NCI-H2107 treated with DMSO at 0.1 percent for 48 hours (cell line): ENCODE measurements at regions not wholly inside any gene's neighbourhood (a gene's known extent, or its start where the extent isn't known, plus 50 kb on each side); places are given as distances from the start of the nearest gene placed in this dataset.

Experiments used
- DNase-seq: peaks from one replicate; lab custom pipeline; 2025; ENCODE audit not compliant: unreplicated experiment; lab: John Stamatoyannopoulos, UW

DNA sequence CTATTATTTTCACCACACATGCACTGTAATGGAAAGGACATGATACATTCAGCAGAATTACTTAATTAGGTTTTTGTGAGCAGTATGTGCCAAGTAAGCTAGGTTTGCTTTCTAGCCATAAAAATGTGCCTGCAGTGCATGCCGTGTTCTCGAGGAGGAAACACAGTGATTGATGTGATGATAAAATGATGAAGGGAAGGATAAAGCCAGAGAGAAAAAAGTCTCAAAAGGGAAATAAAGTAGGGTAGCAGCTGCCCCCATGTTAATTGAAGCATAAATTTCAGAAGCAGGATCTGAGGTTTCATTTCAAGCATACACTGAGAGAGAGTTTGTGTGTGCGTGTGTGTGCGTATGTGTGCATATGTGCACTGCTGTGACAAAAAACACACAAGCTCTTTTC, 714.2 kb upstream of the C9orf72 start:
- DNase-seq, result no peak

DNA sequence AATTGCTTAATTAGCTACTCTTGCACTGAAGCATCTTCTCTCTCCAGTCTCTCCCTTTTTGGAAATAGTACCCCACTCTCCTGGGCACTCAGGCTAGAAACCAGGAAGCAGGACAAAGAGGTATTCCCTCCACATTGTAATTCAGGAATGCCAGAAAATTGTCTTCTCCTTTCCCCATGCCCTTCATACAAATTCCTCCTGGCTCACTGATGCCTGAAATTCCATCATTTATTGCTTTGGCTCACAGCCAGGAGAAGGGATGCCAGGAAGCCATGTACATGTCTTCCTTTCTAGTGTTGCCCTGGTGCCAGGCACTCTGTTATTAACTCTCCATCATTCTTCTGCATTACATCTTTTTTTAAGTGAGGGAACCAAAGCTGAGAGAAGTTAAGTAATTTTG, 716.5 kb upstream of the C9orf72 start:
- no peak for DNase-seq

DNA sequence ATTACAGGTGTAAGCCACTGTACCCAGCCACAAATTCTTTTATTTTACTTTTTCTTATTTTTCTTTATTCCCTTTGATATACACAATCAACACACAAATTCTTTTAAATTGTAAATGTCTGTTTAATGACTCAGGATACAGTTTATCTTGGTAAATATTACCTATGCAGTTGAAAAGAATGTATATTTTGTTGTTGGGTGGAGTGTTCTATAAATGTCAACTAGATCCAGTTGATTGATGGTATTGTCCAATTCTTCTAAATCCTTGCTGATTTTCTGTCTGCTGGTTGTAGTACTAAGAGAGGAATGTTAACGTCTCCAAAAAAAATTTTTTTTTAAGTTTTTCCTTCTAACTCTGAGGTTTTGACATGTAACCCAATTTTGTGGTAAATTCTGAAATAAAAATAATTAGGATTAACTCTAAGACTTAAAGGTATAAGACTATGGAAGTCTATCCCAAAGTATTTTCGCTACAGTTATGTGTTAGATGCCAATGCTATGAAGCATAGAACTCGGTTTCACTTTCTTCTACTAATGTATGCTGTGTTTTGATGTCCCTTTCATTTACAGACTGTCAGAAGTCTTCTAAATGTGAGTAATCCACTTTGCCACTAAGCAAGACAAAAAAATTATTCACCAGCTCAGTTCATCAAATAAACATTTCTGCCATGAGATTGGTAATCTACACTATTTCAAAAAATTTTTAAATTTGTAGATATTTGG, 720.2 kb upstream of the C9orf72 start:
- no peak for DNase-seq

- no peak for DNase-seq
These were observed 728.0 kb upstream of the C9orf72 start for GRCh38 chr9:28301281-28301680.

GRCh38 chr9:28317745-28318144, 744.5 kb upstream of the C9orf72 start:
- DNase-seq, result no peak

GRCh38 chr9:28318515-28318914, 745.2 kb upstream of the C9orf72 start:
- DNase-seq, result no peak

DNA sequence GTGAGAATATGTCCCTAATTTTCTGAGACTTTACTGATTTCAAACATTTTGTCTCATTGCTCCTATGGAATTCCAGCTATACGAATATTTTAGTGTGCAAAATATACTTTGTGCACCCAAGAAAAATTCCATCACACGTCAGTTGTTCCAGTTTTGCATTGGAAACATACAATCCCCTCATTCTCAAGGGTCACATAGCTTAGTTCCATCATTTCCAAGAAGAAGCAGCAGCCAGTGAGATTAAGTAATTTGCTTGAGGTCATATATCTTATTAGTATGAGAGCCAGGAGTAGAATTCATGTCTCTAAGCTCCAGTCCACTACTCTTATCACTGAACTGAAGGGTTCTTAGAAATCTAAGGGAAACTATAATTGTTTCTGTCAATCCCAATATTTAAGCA, 746.7 kb upstream of the C9orf72 start:
- DNase-seq, result no peak

DNA sequence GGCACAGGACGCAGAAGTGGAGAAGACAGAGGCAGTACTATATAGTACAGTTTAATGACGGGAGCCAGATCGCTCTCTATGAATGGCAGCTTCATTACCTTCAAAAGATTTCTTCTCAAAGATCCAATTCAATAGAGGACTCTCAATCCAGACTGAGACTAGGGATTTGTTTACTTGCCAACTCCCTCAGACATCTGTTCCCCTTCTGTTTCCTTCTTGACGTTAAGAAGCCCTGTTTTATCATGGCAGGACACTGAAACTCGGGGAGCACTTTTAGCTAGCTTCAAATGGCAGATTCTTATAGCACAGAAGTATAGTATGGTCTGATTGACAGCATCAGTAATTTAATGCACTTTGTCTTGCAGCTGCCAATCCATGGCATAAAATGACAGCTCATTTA, 747.3 kb upstream of the C9orf72 start:
- DNase-seq, result no peak

DNA sequence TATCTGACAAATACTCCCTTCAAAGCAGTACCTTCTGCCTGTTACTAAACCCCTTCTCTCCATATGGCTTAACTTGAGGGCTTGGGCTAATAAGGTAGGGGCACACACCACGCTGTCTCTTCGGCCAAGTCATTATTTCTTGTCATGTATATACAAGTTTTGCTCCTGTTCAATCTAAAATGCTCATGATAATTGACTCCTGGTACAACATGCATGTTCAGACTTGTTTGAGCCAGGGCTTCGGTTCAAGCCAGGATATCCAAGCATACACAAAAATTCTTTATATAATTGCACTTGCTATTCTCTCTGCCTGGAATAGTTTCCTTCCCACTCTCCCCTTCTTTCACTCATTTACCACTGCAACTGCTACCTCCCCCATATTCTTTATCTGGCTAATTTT, 756.0 kb upstream of the C9orf72 start:
- DNase-seq, result no peak

DNA sequence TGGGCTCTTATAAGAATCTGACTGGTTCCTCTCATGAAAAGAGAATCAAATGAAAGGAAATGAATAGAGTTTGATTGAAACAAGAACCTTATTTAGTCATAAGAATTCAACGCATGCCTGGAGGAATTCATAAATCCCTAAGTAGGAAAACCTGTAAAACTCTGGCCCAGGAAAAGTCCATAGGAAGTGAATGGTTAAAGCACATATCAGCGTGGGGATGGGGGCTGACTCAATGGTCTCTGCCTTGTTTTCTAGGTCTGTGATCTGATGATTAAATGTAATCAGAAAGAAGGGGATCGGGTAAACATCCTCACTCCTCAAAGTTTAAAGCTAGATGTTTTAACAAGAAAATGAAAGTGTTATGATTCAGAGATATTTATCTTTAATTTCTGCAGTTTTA, 759.4 kb upstream of the C9orf72 start:
- no peak for DNase-seq

- no peak for DNase-seq
These were observed 768.6 kb upstream of the C9orf72 start for GRCh38 chr9:28341913-28342312.

DNA sequence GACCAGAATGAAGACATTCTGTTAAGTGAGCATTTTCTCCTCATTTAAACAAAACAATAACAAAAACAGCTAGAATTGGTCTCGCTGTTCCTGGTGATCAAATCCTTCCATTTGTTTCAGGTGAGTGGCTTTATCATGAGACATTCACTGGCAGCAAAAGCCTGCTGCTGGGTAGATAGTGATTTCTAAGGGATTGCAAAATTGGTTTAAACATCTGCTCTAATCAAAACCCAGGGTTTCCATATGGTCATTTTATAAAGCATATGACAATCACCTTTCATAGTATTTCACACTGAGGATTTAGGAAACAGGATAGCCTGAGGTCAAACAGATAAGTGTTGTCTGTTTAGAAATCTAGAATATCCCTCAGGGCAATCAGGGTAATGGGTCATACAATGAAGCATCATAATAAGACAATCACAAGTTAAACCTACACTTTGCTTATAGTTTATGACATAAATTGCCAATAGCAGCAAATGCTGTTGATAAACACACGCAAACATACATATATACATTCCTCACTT, 769.6 kb upstream of the C9orf72 start:
- no peak for DNase-seq

DNA sequence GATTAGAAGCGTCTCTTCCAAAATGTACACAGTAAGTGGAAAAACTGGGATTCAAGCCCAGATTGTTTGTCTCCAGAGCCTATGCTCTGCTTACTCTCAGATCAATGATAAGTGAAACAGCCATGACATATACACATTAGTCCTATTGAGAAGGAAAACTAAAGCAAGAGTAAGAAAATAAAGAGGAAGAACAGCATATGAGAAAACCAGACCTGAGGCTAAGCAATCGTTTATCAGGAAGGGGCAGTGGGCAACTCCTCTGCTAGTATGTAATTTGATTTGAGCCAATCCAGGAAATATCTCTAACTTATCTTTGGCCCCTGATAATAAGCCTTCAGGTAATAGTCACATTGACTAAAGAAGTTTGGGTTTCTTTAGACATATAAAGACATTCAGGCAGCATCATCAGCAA, 789.9 kb upstream of the C9orf72 start:
- no peak for DNase-seq

GRCh38 chr9:28365020-28365640, 791.8 kb upstream of the C9orf72 start:
- DNase-seq, result no peak

DNA sequence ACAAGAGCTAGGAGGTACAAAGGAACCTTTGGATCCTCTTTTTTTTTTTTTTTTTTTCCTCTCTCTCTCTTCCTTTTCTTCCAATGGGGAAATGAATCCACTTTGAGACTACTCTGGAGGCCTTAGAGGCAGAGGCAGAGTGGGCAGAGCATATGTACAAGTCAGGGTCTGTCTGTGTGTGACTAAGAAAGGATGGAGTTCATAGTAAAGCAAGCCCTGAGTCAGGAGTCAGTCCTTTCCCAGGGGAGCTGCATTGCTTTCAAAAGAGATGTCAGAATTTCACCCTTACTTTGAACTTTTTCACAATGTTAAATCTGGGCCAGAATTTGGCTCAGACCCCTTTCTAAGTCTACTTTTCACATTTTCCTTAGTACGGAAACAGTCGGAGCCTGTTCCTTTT, 792.4 kb upstream of the C9orf72 start:
- DNase-seq, result no peak

GRCh38 chr9:28378231-28378630, 805.0 kb upstream of the C9orf72 start:
- no peak for DNase-seq

DNA sequence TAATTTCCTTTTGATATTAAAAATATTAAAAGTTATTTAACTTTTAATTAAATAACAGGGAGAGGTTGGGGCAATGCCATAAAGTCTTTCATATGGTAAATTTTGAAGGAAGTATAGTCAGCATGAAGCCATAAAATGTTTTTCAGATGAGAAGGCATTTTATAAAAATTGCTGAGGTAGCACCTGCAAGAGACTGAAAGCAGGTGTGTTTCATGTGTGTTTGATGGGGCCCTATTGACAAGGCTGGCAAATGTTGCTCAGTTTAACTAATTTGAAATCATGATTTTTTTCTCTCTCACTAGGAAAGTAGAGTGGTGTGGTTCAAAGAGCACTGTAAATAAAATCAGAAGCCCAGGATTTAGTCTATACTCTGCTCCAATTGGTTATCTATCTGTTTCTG, 805.8 kb upstream of the C9orf72 start:
- DNase-seq, result no peak

- no peak for DNase-seq
These were observed 816.1 kb upstream of the C9orf72 start for GRCh38 chr9:28389411-28389810.

DNA sequence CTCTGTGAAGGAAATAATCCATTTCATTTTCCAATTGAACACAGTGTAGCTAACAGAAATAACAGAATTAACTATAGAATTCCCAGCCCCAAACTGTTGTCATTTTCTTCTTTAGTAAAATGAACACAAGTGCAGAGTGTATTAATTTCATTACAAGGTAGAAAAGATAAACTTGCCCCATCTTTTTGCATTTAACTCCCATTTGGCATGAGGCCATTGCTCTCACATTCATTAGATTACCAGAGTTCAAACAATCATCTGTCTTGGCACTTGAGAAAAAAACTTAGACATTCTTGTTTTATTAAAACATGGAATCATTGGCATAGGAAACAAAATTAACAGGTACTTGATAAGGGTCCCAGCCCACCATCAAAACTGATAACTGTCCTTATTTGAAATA, 821.5 kb upstream of the C9orf72 start:
- no peak for DNase-seq

DNA sequence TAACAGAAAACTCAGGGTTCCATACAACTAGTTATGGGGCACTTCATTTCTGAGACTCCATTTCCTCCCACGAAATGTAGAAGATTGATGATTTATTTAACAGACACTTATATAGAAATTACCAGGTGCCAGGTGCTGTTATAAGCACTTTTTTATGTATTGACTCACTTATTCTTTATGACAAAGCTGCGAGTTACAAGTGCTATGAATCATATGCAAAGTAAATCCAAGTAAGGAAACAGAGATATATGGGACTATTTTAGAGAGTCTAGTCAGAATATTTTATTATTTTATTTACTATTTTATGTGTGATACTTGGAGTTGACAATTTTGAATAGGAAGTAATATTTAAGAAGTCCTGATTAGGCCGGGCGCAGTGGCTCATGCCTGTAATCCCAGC, 822.8 kb upstream of the C9orf72 start:
- DNase-seq, result no peak

DNA sequence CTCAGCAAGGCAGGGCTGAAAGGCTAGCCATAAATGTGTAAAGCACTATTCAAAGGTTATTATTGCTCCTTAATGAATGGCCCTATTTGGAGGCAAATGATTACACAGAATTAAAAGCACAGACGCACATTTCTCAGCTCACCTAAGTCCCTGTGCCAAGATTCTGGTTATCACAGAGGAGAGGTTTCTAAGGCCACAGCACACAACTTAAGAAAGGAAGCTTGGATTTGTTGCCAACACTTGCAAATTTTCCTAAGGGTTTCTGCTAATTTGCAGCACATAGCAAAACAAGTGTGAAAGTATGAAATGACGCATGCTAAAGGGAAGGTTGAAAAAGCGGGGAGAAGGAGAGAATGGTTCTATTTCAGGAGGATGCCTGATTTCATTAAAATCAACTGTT, 834.1 kb upstream of the C9orf72 start:
- DNase-seq, result no peak

- DNase-seq, result no peak
These were observed 836.6 kb upstream of the C9orf72 start for GRCh38 chr9:28409919-28410318.

DNA sequence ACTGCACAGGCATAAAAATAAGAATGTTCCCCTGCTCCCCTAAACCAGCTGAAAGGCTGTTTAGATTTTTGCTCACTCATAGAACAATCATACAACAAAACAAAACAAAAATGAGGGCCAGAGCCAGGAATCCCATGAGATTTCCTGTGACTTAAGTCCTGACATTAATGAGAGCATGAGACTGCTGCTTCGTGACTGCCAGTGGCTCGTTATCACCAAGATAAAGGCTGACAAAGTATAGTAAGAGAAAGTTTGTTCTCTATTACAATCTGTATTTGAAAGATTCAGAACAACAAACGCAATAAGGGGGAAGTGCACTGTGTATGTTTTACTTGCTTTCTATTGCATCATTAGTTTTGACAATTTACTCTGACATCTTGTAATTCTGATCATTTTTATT, 837.1 kb upstream of the C9orf72 start:
- DNase-seq, result no peak
